DOHH2 (cell line): ENCODE measurements at regions not wholly inside any gene's neighbourhood (a gene's known extent, or its start where the extent isn't known, plus 50 kb on each side); places are given as distances from the start of the nearest gene placed in this dataset.

Experiments
- H3F3A ChIP-seq: fragments of 200-600 bp; sonication (generic), shearing (Covaris generic); 2 replicates; pipeline ENCODE4 v1.6.0; 2016; ENCODE audit warnings: antibody characterized with exemption, mild to moderate bottlenecking; ENCODE audit not compliant: control insufficient read depth, insufficient read depth
- H3K27ac ChIP-seq: fragments of 200-600 bp; sonication (generic); 2 replicates; pipeline ENCODE4 v1.5.1; 2014; ENCODE audit warnings: low read depth, mild to moderate bottlenecking, low read length, moderate library complexity
- H3K27me3 ChIP-seq: fragments of 200-600 bp; sonication (generic); 2 replicates; pipeline ENCODE4 v1.6.1; 2014; ENCODE audit warnings: mild to moderate bottlenecking, low read length, mixed read lengths; ENCODE audit not compliant: control insufficient read depth
- H3K36me3 ChIP-seq: fragments of 200-600 bp; sonication (generic); 2 replicates; pipeline ENCODE4 v1.6.1; 2014; ENCODE audit warnings: mild to moderate bottlenecking, low read length, moderate library complexity, mixed read lengths; ENCODE audit not compliant: control insufficient read depth
- H3K4me1 ChIP-seq: fragments of 200-600 bp; sonication (generic); 2 replicates; pipeline ENCODE4 v1.6.1; 2014; ENCODE audit warnings: mild to moderate bottlenecking, low read length, mixed read lengths; ENCODE audit not compliant: control insufficient read depth
- H3K4me2 ChIP-seq: fragments of 200-600 bp; sonication (generic); 2 replicates; pipeline ENCODE4 v1.6.0; 2014; ENCODE audit warnings: mild to moderate bottlenecking, low read length, moderate library complexity
- H3K4me3 ChIP-seq: fragments of 200-600 bp; sonication (generic); 2 replicates; pipeline ENCODE4 v1.5.1; 2014; ENCODE audit warnings: mild to moderate bottlenecking, low read length, mixed read lengths
- H3K79me2 ChIP-seq: fragments of 200-600 bp; sonication (generic); 2 replicates; pipeline ENCODE4 v1.6.1; 2014; ENCODE audit warnings: mild to moderate bottlenecking, low read length, mixed read lengths; ENCODE audit not compliant: control insufficient read depth
- H3K9me2 ChIP-seq: fragments of 200-600 bp; sonication (generic); replicated peaks from 2 replicates; pipeline ENCODE4 v1.6.1; 2014; ENCODE audit warnings: mild to moderate bottlenecking, low read length, mixed read lengths; ENCODE audit not compliant: control insufficient read depth
- H3K9me3 ChIP-seq: fragments of 200-600 bp; sonication (generic); 2 replicates; pipeline ENCODE4 v1.6.1; 2014; ENCODE audit warnings: antibody characterized with exemption, low read length, mixed read lengths; ENCODE audit not compliant: control insufficient read depth, insufficient read depth
- H4K20me1 ChIP-seq: fragments of 200-600 bp; sonication (generic); 2 replicates; pipeline ENCODE4 v1.6.0; 2014; ENCODE audit warnings: low read depth, mild to moderate bottlenecking, antibody characterized with exemption, low read length, moderate library complexity; ENCODE audit not compliant: control insufficient read depth, insufficient read depth
- EZH2phosphoT487 ChIP-seq: fragments of 200-600 bp; sonication (generic); IDR thresholded peaks from 2 replicates; pipeline ENCODE4 v1.6.1; 2017; ENCODE audit warnings: borderline replicate concordance, mild to moderate bottlenecking, antibody characterized with exemption, low read length, moderate library complexity, mixed read lengths
- TF ChIP-seq, protein P1 (sequence below): fragments of 200-600 bp; sonication (generic); IDR thresholded peaks from one replicate; pipeline ENCODE4 v1.5.1; 2014; ENCODE audit warnings: antibody characterized with exemption, mild to moderate bottlenecking, low read depth, low read length; ENCODE audit not compliant: poor library complexity, severe bottlenecking

DNA sequence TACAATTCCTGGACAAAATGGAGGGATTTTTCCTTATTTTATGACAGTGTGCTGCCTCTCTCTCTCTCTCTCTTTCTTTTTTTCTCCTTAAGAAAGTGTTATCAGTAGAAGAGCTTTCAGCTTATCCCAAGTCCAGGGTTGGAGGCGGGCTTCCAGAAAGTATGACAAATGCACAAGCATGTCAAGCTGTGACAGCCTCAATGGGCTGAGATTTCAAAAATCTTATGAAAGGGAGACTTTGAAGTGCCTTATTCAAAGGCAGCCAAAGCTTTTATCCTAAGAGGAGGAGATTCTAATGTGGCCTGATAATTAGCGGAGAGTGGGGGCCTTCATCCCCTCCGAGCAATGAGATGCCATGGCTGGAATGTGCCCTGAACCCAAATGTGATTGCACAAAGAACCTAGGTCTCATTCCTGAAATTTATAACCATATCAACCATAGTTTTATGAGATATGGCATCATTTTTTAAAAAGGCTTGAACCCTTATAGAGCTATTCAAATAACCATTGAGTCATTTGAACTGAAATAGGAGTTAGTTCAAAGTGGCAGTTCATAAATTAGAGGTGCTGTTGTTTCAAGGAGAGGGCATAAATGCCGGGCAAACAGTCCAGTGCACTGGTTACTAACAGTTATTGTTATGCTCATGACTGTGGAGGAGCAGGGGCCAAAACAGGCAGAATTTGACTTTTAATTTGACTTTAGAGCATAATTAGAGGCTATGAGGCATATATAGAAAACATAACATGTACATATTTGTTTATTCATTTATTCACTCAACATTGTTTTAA, 261.6 kb upstream of the THRB start:
- Histone ChIP-seq H3K9me3 (no peaks in the 10 kb centered on the region), H3K4me2 (no peak overlapping the region), H3K27me3 (no peaks in the 10 kb centered on the region), H3K4me1 (no peaks in the 10 kb centered on the region), H3K9me2 (no peaks in the 10 kb centered on the region), H3K36me3 (no peaks in the 10 kb centered on the region), H3K4me3 (no peak overlapping the region), H3F3A (no peaks in the 10 kb centered on the region), H4K20me1 (no peaks in the 10 kb centered on the region), H3K79me2 (no peaks in the 10 kb centered on the region), H3K27ac (no peak overlapping the region)
- TF ChIP-seq, protein P1, sequence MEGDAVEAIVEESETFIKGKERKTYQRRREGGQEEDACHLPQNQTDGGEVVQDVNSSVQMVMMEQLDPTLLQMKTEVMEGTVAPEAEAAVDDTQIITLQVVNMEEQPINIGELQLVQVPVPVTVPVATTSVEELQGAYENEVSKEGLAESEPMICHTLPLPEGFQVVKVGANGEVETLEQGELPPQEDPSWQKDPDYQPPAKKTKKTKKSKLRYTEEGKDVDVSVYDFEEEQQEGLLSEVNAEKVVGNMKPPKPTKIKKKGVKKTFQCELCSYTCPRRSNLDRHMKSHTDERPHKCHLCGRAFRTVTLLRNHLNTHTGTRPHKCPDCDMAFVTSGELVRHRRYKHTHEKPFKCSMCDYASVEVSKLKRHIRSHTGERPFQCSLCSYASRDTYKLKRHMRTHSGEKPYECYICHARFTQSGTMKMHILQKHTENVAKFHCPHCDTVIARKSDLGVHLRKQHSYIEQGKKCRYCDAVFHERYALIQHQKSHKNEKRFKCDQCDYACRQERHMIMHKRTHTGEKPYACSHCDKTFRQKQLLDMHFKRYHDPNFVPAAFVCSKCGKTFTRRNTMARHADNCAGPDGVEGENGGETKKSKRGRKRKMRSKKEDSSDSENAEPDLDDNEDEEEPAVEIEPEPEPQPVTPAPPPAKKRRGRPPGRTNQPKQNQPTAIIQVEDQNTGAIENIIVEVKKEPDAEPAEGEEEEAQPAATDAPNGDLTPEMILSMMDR = no peak
- TF ChIP-seq EZH2phosphoT487 = no peak

DNA sequence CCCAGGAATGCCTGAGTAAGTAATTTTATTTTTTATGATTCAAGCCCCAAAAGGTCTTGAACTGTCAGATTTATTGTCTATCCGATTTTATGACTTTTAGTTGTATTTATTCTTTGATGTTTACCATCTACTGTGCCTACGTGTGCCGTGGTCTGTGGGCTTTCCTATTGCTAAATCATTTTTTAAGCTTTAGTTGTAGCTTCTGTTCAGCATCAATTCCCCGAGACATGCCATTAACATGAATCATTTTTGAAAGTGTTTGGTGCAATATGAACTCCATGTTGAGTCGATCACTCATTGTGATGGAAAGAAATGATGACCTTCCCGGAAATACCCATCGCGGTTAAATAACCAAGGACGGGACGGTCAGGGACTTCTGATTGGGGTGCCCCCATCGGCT, 268.7 kb upstream of the THRB start:
- no peaks in the 10 kb centered on the region for H3F3A ChIP-seq
- no peaks in the 10 kb centered on the region for H3K27me3 ChIP-seq
- no peaks in the 10 kb centered on the region for H3K9me2 ChIP-seq
- no peak overlapping the region for H3K4me2 ChIP-seq
- H3K9me3 ChIP-seq = no peaks in the 10 kb centered on the region
- no peaks in the 10 kb centered on the region for H3K4me1 ChIP-seq
- no peaks in the 10 kb centered on the region for H4K20me1 ChIP-seq
- no peaks in the 10 kb centered on the region for H3K79me2 ChIP-seq
- H3K36me3 ChIP-seq = no peaks in the 10 kb centered on the region
- TF ChIP-seq, protein P1 = no peak
- no peak for TF ChIP-seq EZH2phosphoT487
- no peak overlapping the region for H3K4me3 ChIP-seq
- no peak overlapping the region for H3K27ac ChIP-seq

DNA sequence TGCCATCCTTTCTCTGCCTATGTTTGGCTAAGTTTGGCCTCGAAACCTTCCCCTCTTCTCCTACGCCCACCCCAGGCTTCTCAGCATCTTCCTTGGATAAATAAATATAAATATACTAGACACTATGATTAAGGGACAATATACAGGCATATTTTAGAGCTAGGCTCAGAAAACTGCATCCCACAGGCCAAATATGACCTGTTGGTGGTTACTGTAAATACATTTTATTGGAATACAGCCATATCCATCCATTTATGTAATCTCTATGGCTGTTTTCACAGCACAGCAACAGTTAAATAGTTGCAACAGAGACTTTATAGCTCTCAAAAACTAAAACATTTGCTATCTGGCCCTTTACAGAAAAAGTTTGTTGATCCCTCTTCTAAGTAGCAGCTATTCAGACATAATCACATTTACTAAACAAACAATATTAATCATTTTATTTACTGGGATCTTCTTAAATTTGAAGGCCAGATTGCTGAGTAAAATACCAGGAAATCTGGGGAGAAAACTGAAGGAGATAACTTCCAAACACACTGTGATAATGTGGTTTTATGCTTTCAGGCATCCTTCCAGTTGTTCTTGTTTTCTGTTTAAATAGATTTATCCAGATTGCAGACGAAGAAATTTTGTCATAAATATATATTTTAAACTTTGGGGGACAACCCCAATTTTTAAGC, 269.7 kb upstream of the THRB start:
- Histone ChIP-seq H3K9me2 (no peaks in the 10 kb centered on the region), H3K4me3 (no peak overlapping the region), H3K9me3 (no peaks in the 10 kb centered on the region), H4K20me1 (no peaks in the 10 kb centered on the region), H3K27me3 (no peaks in the 10 kb centered on the region), H3K4me1 (no peaks in the 10 kb centered on the region), H3K36me3 (no peaks in the 10 kb centered on the region), H3K27ac (no peak overlapping the region), H3K4me2 (no peak overlapping the region), H3F3A (no peaks in the 10 kb centered on the region), H3K79me2 (no peaks in the 10 kb centered on the region)
- TF ChIP-seq, protein P1 = no peak
- no peak for TF ChIP-seq EZH2phosphoT487
